ENCODE measurements at regions not wholly inside any gene's neighbourhood (a gene's known extent, or its start where the extent isn't known, plus 50 kb on each side); places are given as distances from the start of the nearest gene placed in this dataset.

DNA sequence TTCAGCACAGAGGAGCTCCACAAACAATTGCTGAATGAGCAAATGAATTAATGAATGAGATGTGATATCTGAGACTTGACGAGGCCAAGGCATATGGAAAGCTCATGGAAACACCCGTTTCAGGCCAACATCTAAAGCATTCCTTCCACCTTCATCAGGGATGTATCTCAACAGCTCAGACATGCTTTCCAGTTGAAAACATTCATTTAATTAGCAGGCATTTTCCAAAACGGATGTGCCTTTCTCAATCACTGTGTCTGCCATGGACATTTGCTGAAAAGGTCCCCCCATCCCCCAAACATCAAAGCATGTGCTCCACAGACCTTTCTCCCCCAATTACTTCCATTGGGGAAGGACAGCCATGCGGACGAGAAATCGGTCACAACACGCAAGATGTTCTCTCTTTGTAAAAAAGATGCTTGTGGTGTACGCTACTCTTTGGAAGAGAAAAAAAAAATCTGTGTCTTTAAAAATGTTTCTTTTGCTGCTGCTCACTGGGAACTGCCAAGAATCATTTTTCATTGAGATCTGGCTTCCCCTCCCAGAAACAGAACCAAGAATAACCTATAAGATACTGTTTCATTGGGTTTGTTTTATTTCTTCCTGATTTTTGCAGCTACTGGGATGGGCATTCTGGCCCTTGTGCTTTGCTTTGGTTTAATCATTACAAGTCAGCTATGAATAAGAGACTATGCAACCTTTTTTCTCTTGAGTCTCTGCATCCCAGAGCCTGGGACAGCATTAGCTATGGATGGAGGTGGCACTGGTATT is 528.2 kb downstream of the MED13L start:
- TF ChIP-seq, protein P1, sequence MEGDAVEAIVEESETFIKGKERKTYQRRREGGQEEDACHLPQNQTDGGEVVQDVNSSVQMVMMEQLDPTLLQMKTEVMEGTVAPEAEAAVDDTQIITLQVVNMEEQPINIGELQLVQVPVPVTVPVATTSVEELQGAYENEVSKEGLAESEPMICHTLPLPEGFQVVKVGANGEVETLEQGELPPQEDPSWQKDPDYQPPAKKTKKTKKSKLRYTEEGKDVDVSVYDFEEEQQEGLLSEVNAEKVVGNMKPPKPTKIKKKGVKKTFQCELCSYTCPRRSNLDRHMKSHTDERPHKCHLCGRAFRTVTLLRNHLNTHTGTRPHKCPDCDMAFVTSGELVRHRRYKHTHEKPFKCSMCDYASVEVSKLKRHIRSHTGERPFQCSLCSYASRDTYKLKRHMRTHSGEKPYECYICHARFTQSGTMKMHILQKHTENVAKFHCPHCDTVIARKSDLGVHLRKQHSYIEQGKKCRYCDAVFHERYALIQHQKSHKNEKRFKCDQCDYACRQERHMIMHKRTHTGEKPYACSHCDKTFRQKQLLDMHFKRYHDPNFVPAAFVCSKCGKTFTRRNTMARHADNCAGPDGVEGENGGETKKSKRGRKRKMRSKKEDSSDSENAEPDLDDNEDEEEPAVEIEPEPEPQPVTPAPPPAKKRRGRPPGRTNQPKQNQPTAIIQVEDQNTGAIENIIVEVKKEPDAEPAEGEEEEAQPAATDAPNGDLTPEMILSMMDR (IDR thresholded peaks at IDR 0.05) = no peak
- no peak for ATAC-seq (ENCODE audit: low FRiP score)

DNA sequence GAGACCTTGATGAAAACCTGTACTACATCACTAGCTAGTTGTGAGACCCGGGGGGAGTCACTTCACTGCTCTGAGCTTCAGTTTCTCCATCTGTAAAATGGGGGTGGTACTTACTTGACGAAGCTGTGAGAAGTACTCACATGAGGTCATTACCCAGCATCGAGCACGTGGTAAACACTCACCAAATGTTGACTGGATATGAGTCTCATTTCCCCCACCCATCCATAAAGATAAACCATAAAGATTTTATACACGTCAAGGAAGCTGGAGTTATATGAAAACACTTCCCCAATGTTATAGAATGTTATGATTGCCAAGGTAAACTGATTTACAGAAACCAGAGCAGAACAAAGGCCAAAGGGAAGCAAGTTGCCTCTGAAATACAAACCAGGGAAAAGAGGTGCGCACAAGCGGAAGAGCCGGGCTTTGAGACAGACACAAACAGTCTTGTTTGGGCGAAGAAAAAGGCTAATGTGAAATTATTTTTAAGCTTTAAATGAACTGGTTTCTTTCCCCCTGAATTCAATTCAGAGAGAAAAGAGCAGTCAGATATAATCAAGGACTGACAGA is 536.8 kb downstream of the MED13L start:
- DNase-seq (ENCODE audit: low spot score) (no peak), ATAC-seq (ENCODE audit: low FRiP score) (no peak)
- TF ChIP-seq, protein P1 (IDR thresholded peaks at IDR 0.05) = no peak

More for the DNA sequence above, 528.2 kb downstream of the MED13L start:
- DNase-seq (ENCODE audit: low spot score) = no peak

DNA sequence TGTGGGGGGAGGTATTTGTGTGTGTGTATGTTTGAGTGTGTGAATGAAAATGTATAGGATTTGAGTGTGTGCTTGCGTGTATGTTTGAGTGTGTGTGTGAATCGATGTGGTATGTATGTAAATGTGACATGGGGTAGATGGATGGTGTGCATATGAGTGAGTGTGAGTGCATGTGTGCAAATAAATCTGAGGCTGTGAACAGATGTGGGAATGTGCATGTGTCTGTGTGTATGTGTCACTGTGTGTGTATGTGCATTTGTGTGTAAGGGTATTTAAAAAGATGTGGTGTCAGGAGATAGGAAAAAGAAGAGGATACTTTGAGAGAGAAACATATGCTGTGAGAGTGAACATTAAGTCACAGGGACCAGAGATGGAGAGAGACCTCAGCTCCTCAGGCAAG is 539.6 kb downstream of the MED13L start:
- TF ChIP-seq, protein P1 (IDR thresholded peaks at IDR 0.05) = no peak
- ATAC-seq (ENCODE audit: low FRiP score) (no peak), DNase-seq (ENCODE audit: low spot score) (no peak)

DNA sequence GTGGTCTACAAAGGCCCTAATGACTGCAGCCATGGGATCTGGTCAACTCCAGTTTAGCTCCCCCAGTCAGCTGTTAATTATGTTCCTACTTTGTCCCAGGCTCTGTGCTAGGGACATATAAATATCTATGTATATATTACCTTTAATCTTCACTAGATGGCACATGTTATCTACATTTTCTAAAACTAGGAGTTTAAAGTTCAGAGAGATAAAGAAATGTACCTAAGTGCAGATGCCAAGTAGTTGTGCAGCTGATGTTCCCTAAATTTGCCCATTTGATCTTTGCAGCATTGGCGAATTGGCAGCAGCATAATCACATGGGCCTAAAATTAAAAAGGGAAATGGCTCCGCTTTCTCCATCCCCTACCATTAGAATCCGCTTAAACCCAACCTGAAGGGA is 541.1 kb downstream of the MED13L start:
- TF ChIP-seq, protein P1 (IDR thresholded peaks at IDR 0.05) = no peak
- no peak for ATAC-seq (ENCODE audit: low FRiP score)
- no peak for DNase-seq (ENCODE audit: low spot score)

DNA sequence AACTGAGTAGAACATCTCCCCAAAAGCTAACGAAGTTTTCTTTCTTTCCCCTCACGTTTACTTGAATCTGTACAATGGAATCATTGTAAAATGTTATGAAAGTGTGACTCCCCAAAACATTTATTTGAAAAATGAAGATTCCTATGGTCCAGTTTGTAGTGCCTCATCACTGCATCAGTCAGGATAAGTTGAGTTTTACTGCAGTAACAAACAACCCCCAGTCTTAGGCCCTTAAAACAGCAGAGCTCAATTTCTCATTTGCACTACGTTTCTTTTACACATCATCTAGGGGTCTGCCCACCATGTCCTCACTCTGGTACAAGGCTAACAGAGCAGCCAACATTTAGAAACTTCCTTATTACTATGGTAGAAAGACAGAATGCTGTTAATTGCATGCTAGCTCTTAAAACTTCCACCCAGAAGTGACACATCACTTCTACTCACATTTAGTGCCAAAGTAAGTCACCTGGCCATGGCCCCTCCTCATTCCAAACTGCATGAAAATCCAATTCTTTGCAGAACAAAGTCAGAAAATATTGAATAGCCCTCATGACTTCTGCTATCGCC is 546.4 kb downstream of the MED13L start:
- DNase-seq (ENCODE audit: low spot score) = no peak
- TF ChIP-seq, protein P1 (IDR thresholded peaks at IDR 0.05) = no peak
- no peak for ATAC-seq (ENCODE audit: low FRiP score)

DNA sequence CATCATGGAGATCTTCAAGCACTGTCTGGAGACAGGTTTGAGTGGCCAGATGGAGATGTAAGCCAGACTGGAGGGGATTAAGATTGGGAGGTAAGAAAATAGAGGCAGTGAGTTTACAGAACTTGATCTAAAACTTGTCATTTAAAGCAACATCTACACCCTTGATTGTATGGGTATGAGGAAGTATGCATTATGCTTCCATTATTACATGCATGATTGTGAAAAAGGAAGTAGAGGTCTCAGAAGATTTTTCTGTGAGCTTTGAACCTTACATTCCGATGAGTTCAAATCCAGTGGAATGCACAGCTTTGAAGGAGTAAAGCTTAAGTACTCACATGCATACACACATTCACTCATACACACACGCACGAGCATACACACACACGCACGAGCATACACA is 550.8 kb downstream of the MED13L start:
- ATAC-seq (ENCODE audit: low FRiP score) = no peak
- no peak for DNase-seq (ENCODE audit: low spot score)
- TF ChIP-seq, protein P1 (IDR thresholded peaks at IDR 0.05) = no peak

DNA sequence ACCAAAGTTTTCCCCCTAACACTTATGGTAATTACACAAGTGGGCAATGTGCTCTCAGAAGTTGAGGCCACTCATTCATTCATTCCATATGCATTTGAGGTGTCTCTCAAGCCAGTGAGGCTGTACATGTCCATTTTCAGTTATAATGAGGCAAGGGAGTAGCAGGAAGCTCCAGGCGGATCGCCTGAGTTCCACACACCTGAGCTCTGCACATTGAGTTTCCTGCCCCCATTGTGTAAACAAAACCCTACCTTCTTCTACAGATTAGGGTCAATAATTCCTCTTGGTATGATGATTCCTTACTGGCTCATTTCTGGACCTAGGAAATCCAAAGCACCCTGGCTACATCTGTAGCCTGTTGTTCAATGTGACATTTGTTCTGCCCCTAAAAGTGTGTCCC is 555.3 kb downstream of the MED13L start:
- TF ChIP-seq, protein P1 (IDR thresholded peaks at IDR 0.05) = no peak
- ATAC-seq (ENCODE audit: low FRiP score) (no peak), DNase-seq (ENCODE audit: low spot score) (no peak)

All from omental fat pad (tissue), 3 donors.